DMS 273 treated with DMSO at 0.1 percent for 48 hours (cell line): ENCODE measurements at regions not wholly inside any gene's neighbourhood (a gene's known extent, or its start where the extent isn't known, plus 50 kb on each side); places are given as distances from the start of the nearest gene placed in this dataset.
"Not testable (repeated sequence)": the region's sequence is repeated elsewhere in the genome, so short reads cannot be mapped to it uniquely, and the experiment has no call there.

Experiments used
- DNase-seq: peaks from one replicate; lab custom pipeline; 2025; lab: John Stamatoyannopoulos, UW

GRCh38 chr5:145463634-145464033 lies 371.5 kb downstream of the PRELID2 start:
- no peak for DNase-seq

GRCh38 chr5:145462525-145462924 lies 372.6 kb downstream of the PRELID2 start:
- no peak for DNase-seq

- DNase-seq, result no peak
Measured at GRCh38 chr5:145450286-145450885, 384.8 kb downstream of the PRELID2 start.

GRCh38 chr5:145449794-145450193 lies 385.3 kb downstream of the PRELID2 start:
- DNase-seq, result no peak

- DNase-seq, result not testable (repeated sequence)
Measured at GRCh38 chr5:145446875-145447274, 388.3 kb downstream of the PRELID2 start.

GRCh38 chr5:145446412-145446811 lies 388.7 kb downstream of the PRELID2 start:
- peak; percentile 34 for DNase-seq

GRCh38 chr5:145445027-145445426 lies 390.1 kb downstream of the PRELID2 start:
- DNase-seq, result no peak

- no peak for DNase-seq
Measured at GRCh38 chr5:145443964-145444363, 391.2 kb downstream of the PRELID2 start.

GRCh38 chr5:145443366-145443765 lies 391.8 kb downstream of the PRELID2 start:
- DNase-seq, result no peak

- DNase-seq, result not testable (repeated sequence)
Measured at GRCh38 chr5:145442661-145443060, 392.5 kb downstream of the PRELID2 start.

- no peak for DNase-seq
Measured at GRCh38 chr5:145441228-145441627, 393.9 kb downstream of the PRELID2 start.

GRCh38 chr5:145437627-145438026 lies 397.5 kb downstream of the PRELID2 start:
- no peak for DNase-seq

GRCh38 chr5:145433077-145433476 lies 402.1 kb downstream of the PRELID2 start:
- DNase-seq, result no peak

GRCh38 chr5:145429170-145429569 lies 406.0 kb downstream of the PRELID2 start:
- no peak for DNase-seq

- no peak for DNase-seq
Measured at GRCh38 chr5:145408048-145408341, 427.1 kb downstream of the PRELID2 start.

- DNase-seq, result no peak
Measured at GRCh38 chr5:145407300-145408047, 427.7 kb downstream of the PRELID2 start.

GRCh38 chr5:145403992-145404391 lies 431.1 kb downstream of the PRELID2 start:
- DNase-seq, result no peak

- no peak for DNase-seq
Measured at GRCh38 chr5:145396888-145397287, 438.3 kb downstream of the PRELID2 start.

GRCh38 chr5:145395151-145395550 lies 440.0 kb downstream of the PRELID2 start:
- not testable (repeated sequence) for DNase-seq

- no peak for DNase-seq
Measured at GRCh38 chr5:145393426-145393825, 441.7 kb downstream of the PRELID2 start.

- no peak for DNase-seq
Measured at GRCh38 chr5:145389047-145389446, 446.1 kb downstream of the PRELID2 start.

GRCh38 chr5:145385276-145385675 lies 449.9 kb downstream of the PRELID2 start:
- no peak for DNase-seq

- no peak for DNase-seq
Measured at GRCh38 chr5:145378226-145378625, 456.9 kb downstream of the PRELID2 start.

GRCh38 chr5:145375521-145375920 lies 459.6 kb downstream of the PRELID2 start:
- no peak for DNase-seq
